ENCODE measurements at regions not wholly inside any gene's neighbourhood (a gene's known extent, or its start where the extent isn't known, plus 50 kb on each side); places are given as distances from the start of the nearest gene placed in this dataset.
"Not testable (repeated sequence)": the region's sequence is repeated elsewhere in the genome, so short reads cannot be mapped to it uniquely, and the experiment has no call there.

GRCh38 chr2:12549641-12550040 lies 167.1 kb upstream of the TRIB2 start:
- no peak for DNase-seq (ENCODE audit: extremely low read depth in 1 of 2, low read depth in 1 of 2)

GRCh38 chr2:12552092-12552491 lies 164.6 kb upstream of the TRIB2 start:
- no peak for DNase-seq (ENCODE audit: extremely low read depth in 1 of 2, low read depth in 1 of 2)

GRCh38 chr2:12554224-12555011 lies 162.3 kb upstream of the TRIB2 start:
- no peak for DNase-seq (ENCODE audit: extremely low read depth in 1 of 2, low read depth in 1 of 2)

GRCh38 chr2:12555012-12555645 lies 161.6 kb upstream of the TRIB2 start:
- DNase-seq (ENCODE audit: extremely low read depth in 1 of 2, low read depth in 1 of 2), result peak; percentile 7 to 11

GRCh38 chr2:12556762-12557161 lies 160.0 kb upstream of the TRIB2 start:
- DNase-seq (ENCODE audit: extremely low read depth in 1 of 2, low read depth in 1 of 2), result peak; percentile 1 to 6

GRCh38 chr2:12557688-12558087 lies 159.0 kb upstream of the TRIB2 start:
- DNase-seq (ENCODE audit: extremely low read depth in 1 of 2, low read depth in 1 of 2), result no peak

GRCh38 chr2:12558519-12558918 lies 158.2 kb upstream of the TRIB2 start:
- no peak for DNase-seq (ENCODE audit: extremely low read depth in 1 of 2, low read depth in 1 of 2)

- no peak for DNase-seq (ENCODE audit: extremely low read depth in 1 of 2, low read depth in 1 of 2)
These were observed 156.1 kb upstream of the TRIB2 start for GRCh38 chr2:12560618-12561017.

GRCh38 chr2:12567411-12567810 lies 149.3 kb upstream of the TRIB2 start:
- DNase-seq (ENCODE audit: extremely low read depth in 1 of 2, low read depth in 1 of 2), result no peak

GRCh38 chr2:12569510-12569909 lies 147.2 kb upstream of the TRIB2 start:
- DNase-seq (ENCODE audit: extremely low read depth in 1 of 2, low read depth in 1 of 2), result not testable (repeated sequence)

GRCh38 chr2:12569929-12570328 lies 146.8 kb upstream of the TRIB2 start:
- not testable (repeated sequence) for DNase-seq (ENCODE audit: extremely low read depth in 1 of 2, low read depth in 1 of 2)

- no peak for DNase-seq (ENCODE audit: extremely low read depth in 1 of 2, low read depth in 1 of 2)
These were observed 139.6 kb upstream of the TRIB2 start for GRCh38 chr2:12577091-12577490.

GRCh38 chr2:12577567-12578253 lies 139.0 kb upstream of the TRIB2 start:
- no peak for DNase-seq (ENCODE audit: extremely low read depth in 1 of 2, low read depth in 1 of 2)

- no peak for DNase-seq (ENCODE audit: extremely low read depth in 1 of 2, low read depth in 1 of 2)
These were observed 137.7 kb upstream of the TRIB2 start for GRCh38 chr2:12579018-12579417.

- no peak for DNase-seq (ENCODE audit: extremely low read depth in 1 of 2, low read depth in 1 of 2)
These were observed 132.4 kb upstream of the TRIB2 start for GRCh38 chr2:12584338-12584737.

- no peak for DNase-seq (ENCODE audit: extremely low read depth in 1 of 2, low read depth in 1 of 2)
These were observed 131.0 kb upstream of the TRIB2 start for GRCh38 chr2:12585784-12586183.

GRCh38 chr2:12587228-12587627 lies 129.5 kb upstream of the TRIB2 start:
- DNase-seq (ENCODE audit: extremely low read depth in 1 of 2, low read depth in 1 of 2), result no peak

- DNase-seq (ENCODE audit: extremely low read depth in 1 of 2, low read depth in 1 of 2), result no peak
These were observed 128.8 kb upstream of the TRIB2 start for GRCh38 chr2:12587729-12588522.

- no peak for DNase-seq (ENCODE audit: extremely low read depth in 1 of 2, low read depth in 1 of 2)
These were observed 127.8 kb upstream of the TRIB2 start for GRCh38 chr2:12588986-12589385.

- DNase-seq (ENCODE audit: extremely low read depth in 1 of 2, low read depth in 1 of 2), result no peak
These were observed 126.9 kb upstream of the TRIB2 start for GRCh38 chr2:12589802-12590320.

- no peak for DNase-seq (ENCODE audit: extremely low read depth in 1 of 2, low read depth in 1 of 2)
These were observed 124.4 kb upstream of the TRIB2 start for GRCh38 chr2:12592296-12592695.

All from stimulated activated CD8-positive, alpha-beta memory T cell treated with anti-CD3 and anti-CD28 coated beads, Interleukin-7, amount 100 ng/mL, for 48 hours (primary cell).